ENCODE measurements at regions not wholly inside any gene's neighbourhood (a gene's known extent, or its start where the extent isn't known, plus 50 kb on each side); places are given as distances from the start of the nearest gene placed in this dataset.

GRCh38 chr4:138460477-138461414 lies 218.6 kb upstream of the SLC7A11 start:
- TF ChIP-seq, protein P1, sequence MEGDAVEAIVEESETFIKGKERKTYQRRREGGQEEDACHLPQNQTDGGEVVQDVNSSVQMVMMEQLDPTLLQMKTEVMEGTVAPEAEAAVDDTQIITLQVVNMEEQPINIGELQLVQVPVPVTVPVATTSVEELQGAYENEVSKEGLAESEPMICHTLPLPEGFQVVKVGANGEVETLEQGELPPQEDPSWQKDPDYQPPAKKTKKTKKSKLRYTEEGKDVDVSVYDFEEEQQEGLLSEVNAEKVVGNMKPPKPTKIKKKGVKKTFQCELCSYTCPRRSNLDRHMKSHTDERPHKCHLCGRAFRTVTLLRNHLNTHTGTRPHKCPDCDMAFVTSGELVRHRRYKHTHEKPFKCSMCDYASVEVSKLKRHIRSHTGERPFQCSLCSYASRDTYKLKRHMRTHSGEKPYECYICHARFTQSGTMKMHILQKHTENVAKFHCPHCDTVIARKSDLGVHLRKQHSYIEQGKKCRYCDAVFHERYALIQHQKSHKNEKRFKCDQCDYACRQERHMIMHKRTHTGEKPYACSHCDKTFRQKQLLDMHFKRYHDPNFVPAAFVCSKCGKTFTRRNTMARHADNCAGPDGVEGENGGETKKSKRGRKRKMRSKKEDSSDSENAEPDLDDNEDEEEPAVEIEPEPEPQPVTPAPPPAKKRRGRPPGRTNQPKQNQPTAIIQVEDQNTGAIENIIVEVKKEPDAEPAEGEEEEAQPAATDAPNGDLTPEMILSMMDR (IDR thresholded peaks at IDR 0.05) = no peak

- TF ChIP-seq, protein P1 (IDR thresholded peaks at IDR 0.05) = no peak
Observed at GRCh38 chr4:138458751-138459150, 216.6 kb upstream of the SLC7A11 start.

DNA sequence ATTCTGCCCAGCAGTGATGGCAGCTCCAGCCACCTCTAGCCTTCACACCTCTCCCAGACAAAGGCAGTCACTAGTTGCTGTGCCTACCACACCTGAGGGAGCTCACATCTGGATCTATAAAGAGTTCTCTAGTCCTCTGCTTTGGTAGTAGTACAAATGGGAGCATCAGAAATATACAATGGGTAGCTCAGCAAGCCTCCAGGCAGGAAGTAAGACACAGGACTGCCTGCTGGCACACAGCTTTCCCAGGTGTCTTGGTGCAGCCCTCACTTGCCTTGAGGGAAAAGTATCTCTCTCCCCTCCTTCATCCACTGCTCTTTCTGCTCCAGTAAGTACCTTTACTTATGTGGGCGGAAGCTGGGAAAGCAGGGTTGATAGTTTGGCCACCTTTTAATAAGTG lies 212.9 kb upstream of the SLC7A11 start:
- TF ChIP-seq, protein P1 (IDR thresholded peaks at IDR 0.05) = no peak

GRCh38 chr4:138452826-138453225 lies 210.7 kb upstream of the SLC7A11 start:
- TF ChIP-seq, protein P1 (IDR thresholded peaks at IDR 0.05) = no peak

DNA sequence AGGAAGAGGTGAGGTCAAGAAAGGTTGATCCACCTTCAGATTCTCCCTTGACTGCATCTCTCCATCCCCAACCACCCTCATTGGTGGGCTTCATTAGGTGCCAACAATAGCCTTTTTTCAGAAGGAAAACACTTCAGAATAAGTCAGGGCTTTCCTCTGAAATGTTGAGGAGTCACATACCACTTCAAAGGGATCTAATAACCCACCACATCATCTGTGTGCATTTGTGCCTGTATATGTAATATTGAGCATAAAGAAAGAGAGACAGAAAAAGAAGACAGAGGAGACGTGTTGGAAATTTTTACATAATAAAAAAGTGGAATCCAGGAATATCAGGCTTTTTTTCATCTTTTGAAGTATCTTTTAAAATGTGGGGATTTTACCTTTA lies 209.1 kb upstream of the SLC7A11 start:
- TF ChIP-seq, protein P1 (IDR thresholded peaks at IDR 0.05) = no peak

- TF ChIP-seq, protein P1 (IDR thresholded peaks at IDR 0.05) = no peak
Observed at GRCh38 chr4:138450546-138451275, 208.6 kb upstream of the SLC7A11 start.

- TF ChIP-seq, protein P1 (IDR thresholded peaks at IDR 0.05) = no peak
Observed at GRCh38 chr4:138449938-138450337, 207.8 kb upstream of the SLC7A11 start.

All from LNCAP (cell line).